Memory B cell (primary cell): ENCODE measurements at regions not wholly inside any gene's neighbourhood (a gene's known extent, or its start where the extent isn't known, plus 50 kb on each side); places are given as distances from the start of the nearest gene placed in this dataset.

Experiments used
- ATAC-seq: fragments of 150-1000 bp; cut with Tn5 transposase; 2 replicates; pipeline ENCODE4 v1.10.0; 2021; ENCODE audit warnings: low read depth, mild to moderate bottlenecking, moderate library complexity
- DNase-seq, 2 donors: peaks; one replicate each; pipeline ENCODE4 v3.0.0; 2022; ENCODE audit warnings: low spot score in 2 of 2
- H3K27ac Mint-ChIP-seq: one replicate; pipeline ENCODE4 v1.8.0; 2022; ENCODE audit warnings: mild to moderate bottlenecking, moderate library complexity, mixed read lengths
- H3K27me3 Mint-ChIP-seq: one replicate; pipeline ENCODE4 v1.8.0; 2022; ENCODE audit warnings: mixed read lengths
- H3K36me3 Mint-ChIP-seq: one replicate; pipeline ENCODE4 v1.8.0; 2022; ENCODE audit warnings: mild to moderate bottlenecking, mixed read lengths
- H3K4me1 Mint-ChIP-seq: one replicate; pipeline ENCODE4 v1.8.0; 2022; ENCODE audit warnings: mixed read lengths
- H3K4me3 Mint-ChIP-seq: one replicate; pipeline ENCODE4 v1.8.0; 2022; ENCODE audit warnings: mild to moderate bottlenecking, moderate library complexity, mixed read lengths
- H3K9me3 Mint-ChIP-seq: one replicate; pipeline ENCODE4 v1.8.0; 2022; ENCODE audit warnings: mixed read lengths

DNA sequence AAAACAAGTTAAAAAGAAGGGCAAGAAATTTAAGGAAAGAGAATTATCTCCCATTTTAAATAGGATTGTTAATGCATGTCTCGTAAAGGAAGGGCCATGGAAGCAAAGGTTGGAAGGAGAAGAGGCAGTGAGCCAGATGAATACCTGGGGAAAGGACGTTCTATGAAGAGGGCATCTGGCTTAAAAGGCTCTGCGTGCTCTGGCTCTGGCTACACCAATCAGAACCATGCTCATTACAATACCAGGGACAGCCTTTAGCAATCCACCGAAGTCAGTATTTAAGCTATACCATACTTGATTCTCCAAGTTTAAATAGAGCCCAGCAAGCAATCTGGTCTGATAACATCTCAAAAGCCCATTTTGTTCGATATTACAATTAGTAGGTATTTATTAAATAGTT lies 58.5 kb upstream of the C1orf87 start:
- Mint-ChIP-seq H3K27ac (no peak overlapping the region), H3K27me3 (no peaks in the 10 kb centered on the region), H3K9me3 (no peaks in the 10 kb centered on the region), H3K4me3 (no peak overlapping the region), H3K4me1 (no peaks in the 10 kb centered on the region), H3K36me3 (no peaks in the 10 kb centered on the region)
- ATAC-seq (no peak), DNase-seq (no peak)

DNA sequence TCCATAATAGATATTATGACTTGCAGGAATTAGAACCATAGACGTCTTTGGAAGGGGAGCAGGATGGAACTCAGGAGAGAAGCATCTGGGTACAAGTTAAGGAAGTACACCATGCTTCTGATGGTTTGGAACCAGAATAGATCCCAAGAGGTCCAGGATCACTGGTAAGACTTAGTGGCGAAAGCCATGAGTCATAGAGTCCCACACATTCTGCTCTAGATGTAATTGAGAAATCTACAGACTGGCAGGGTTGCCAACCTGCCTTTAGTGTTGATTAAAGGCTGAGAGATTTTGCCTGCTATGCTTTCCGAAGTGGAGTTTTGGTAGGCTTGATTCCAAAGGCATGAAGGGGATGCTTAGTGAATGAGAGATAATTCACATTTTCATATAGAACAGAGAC lies 57.1 kb upstream of the C1orf87 start:
- DNase-seq, result no peak
- Mint-ChIP-seq H3K4me3 (no peak overlapping the region), H3K9me3 (no peaks in the 10 kb centered on the region)

DNA sequence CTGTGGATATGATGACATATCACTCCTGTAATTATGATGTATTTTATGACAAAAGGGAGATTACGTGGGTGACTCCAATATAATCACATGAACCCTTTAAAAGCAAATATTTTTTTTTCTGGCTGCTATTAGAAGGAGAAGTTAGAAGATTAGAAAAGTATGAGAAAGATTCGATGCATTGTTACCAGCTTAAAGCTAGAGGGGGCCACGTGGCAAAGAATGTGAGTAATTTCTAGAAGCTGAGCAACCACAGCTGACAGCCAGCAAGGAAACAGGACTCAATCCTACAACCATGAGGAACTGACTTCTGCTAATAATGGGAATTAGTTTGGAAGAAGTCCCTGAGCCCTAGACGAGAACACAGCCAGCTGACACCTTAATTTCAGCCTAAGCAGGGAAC lies 56.3 kb upstream of the C1orf87 start:
- ATAC-seq, result no peak
- Mint-ChIP-seq H3K9me3 (no peaks in the 10 kb centered on the region), H3K27ac (no peak overlapping the region), H3K36me3 (no peaks in the 10 kb centered on the region), H3K4me3 (no peak overlapping the region), H3K27me3 (no peaks in the 10 kb centered on the region), H3K4me1 (no peaks in the 10 kb centered on the region)
- no peak for DNase-seq

More for the DNA sequence above, 57.1 kb upstream of the C1orf87 start:
- H3K27me3 Mint-ChIP-seq, result no peaks in the 10 kb centered on the region
- no peak overlapping the region for H3K27ac Mint-ChIP-seq
- no peaks in the 10 kb centered on the region for H3K4me1 Mint-ChIP-seq
- no peak for ATAC-seq
- no peaks in the 10 kb centered on the region for H3K36me3 Mint-ChIP-seq

- ATAC-seq (no peak), DNase-seq (no peak)
- Mint-ChIP-seq H3K4me3 (no peak overlapping the region), H3K4me1 (no peaks in the 10 kb centered on the region), H3K27ac (no peak overlapping the region), H3K36me3 (no peaks in the 10 kb centered on the region), H3K27me3 (no peaks in the 10 kb centered on the region), H3K9me3 (no peaks in the 10 kb centered on the region)
Observed at GRCh38 chr1:60126723-60127122, 53.2 kb upstream of the C1orf87 start.
